ENCODE measurements at regions not wholly inside any gene's neighbourhood (a gene's known extent, or its start where the extent isn't known, plus 50 kb on each side); places are given as distances from the start of the nearest gene placed in this dataset.

- H3K4me3 ChIP-seq: no peak overlapping the region
- H3K27ac ChIP-seq: no peak overlapping the region
- in situ Hi-C loops (cut with MboI): no loop called here
- no peaks in the 10 kb centered on the region for H3K27me3 ChIP-seq (replicated peaks; ENCODE audit: insufficient read depth)
- no peak for DNase-seq
- no peak overlapping the region for H3K9ac ChIP-seq
- WGBS, 2 experiments (ENCODE audit: low coverage in 1 of 2, low lambda C conversion rate in 2 of 2, missing lambda C conversion rate in 2 of 2): 45 to 48% methylated on average over 10 of the region's 10 CpGs
- no peak overlapping the region for H2AFZ ChIP-seq
- no peak overlapping the region for H3K4me2 ChIP-seq (ENCODE audit: unreplicated experiment)
- no peaks in the 10 kb centered on the region for H4K20me1 ChIP-seq (ENCODE audit: insufficient read depth)
- no peaks in the 10 kb centered on the region for H3K9me3 ChIP-seq (ENCODE audit: low read depth)
- no peaks in the 10 kb centered on the region for H3K9me2 ChIP-seq (ENCODE audit: insufficient read depth)
- H3F3A ChIP-seq (ENCODE audit: insufficient read depth): no peaks in the 10 kb centered on the region
- no peak for TF ChIP-seq EZH2phosphoT487 (IDR thresholded peaks at IDR 0.05; ENCODE audit: insufficient read depth, low read depth)
- no peak for TF ChIP-seq EZH2 (IDR thresholded peaks at IDR 0.05; ENCODE audit: insufficient read depth, poor library complexity, severe bottlenecking)
- no peaks in the 10 kb centered on the region for H3K36me3 ChIP-seq (ENCODE audit: low read depth)
- no peaks in the 10 kb centered on the region for H3K79me2 ChIP-seq (ENCODE audit: insufficient read depth)
- no peaks in the 10 kb centered on the region for H3K4me1 ChIP-seq (ENCODE audit: insufficient read depth)
Measured at GRCh38 chr6:163645560-163645959, 231.0 kb downstream of the QKI start.

- Histone ChIP-seq H3K9me2 (ENCODE audit: insufficient read depth) (no peaks in the 10 kb centered on the region), H3K36me3 (ENCODE audit: low read depth) (no peaks in the 10 kb centered on the region), H2AFZ (no peak overlapping the region), H3K79me2 (ENCODE audit: insufficient read depth) (no peaks in the 10 kb centered on the region), H3K4me3 (no peak overlapping the region), H3K9me3 (ENCODE audit: low read depth) (no peaks in the 10 kb centered on the region), H3K27me3 (replicated peaks; ENCODE audit: insufficient read depth) (no peaks in the 10 kb centered on the region), H3K4me1 (ENCODE audit: insufficient read depth) (no peaks in the 10 kb centered on the region), H3K4me2 (ENCODE audit: unreplicated experiment) (no peak overlapping the region), H3F3A (ENCODE audit: insufficient read depth) (no peaks in the 10 kb centered on the region), H3K27ac (no peak overlapping the region), H4K20me1 (ENCODE audit: insufficient read depth) (no peaks in the 10 kb centered on the region), H3K9ac (no peak overlapping the region)
- DNase-seq: no peak
- TF ChIP-seq EZH2phosphoT487 (IDR thresholded peaks at IDR 0.05; ENCODE audit: insufficient read depth, low read depth) (no peak), EZH2 (IDR thresholded peaks at IDR 0.05; ENCODE audit: insufficient read depth, poor library complexity, severe bottlenecking) (no peak)
- WGBS, 2 experiments (ENCODE audit: low coverage in 1 of 2, low lambda C conversion rate in 2 of 2, missing lambda C conversion rate in 2 of 2): 44 to 63% methylated on average over 3 of the region's 3 CpGs
- in situ Hi-C loops (cut with MboI): no loop called here
Measured at GRCh38 chr6:163643866-163644265, 229.3 kb downstream of the QKI start.

- Histone ChIP-seq H3K4me1 (ENCODE audit: insufficient read depth) (no peaks in the 10 kb centered on the region), H3F3A (ENCODE audit: insufficient read depth) (no peaks in the 10 kb centered on the region), H3K36me3 (ENCODE audit: low read depth) (no peaks in the 10 kb centered on the region), H3K4me2 (ENCODE audit: unreplicated experiment) (no peak overlapping the region), H3K79me2 (ENCODE audit: insufficient read depth) (no peaks in the 10 kb centered on the region), H3K9me3 (ENCODE audit: low read depth) (no peaks in the 10 kb centered on the region), H3K27me3 (replicated peaks; ENCODE audit: insufficient read depth) (no peaks in the 10 kb centered on the region), H3K4me3 (no peak overlapping the region), H3K27ac (no peak overlapping the region), H2AFZ (no peak overlapping the region), H3K9me2 (ENCODE audit: insufficient read depth) (no peaks in the 10 kb centered on the region), H3K9ac (no peak overlapping the region), H4K20me1 (ENCODE audit: insufficient read depth) (no peaks in the 10 kb centered on the region)
- in situ Hi-C loops (cut with MboI): no loop called here
- TF ChIP-seq EZH2phosphoT487 (IDR thresholded peaks at IDR 0.05; ENCODE audit: insufficient read depth, low read depth) (no peak), EZH2 (IDR thresholded peaks at IDR 0.05; ENCODE audit: insufficient read depth, poor library complexity, severe bottlenecking) (no peak)
- 79 to 85% methylated on average over 13 of the region's 13 CpGs for WGBS, 2 experiments (ENCODE audit: low coverage in 1 of 2, low lambda C conversion rate in 2 of 2, missing lambda C conversion rate in 2 of 2)
- no peak for DNase-seq
Measured at GRCh38 chr6:163641706-163642105, 227.2 kb downstream of the QKI start.

- H3F3A ChIP-seq (ENCODE audit: insufficient read depth): no peaks in the 10 kb centered on the region
- no peaks in the 10 kb centered on the region for H4K20me1 ChIP-seq (ENCODE audit: insufficient read depth)
- in situ Hi-C loops (cut with MboI): no loop called here
- no peaks in the 10 kb centered on the region for H3K27me3 ChIP-seq (replicated peaks; ENCODE audit: insufficient read depth)
- H3K36me3 ChIP-seq (ENCODE audit: low read depth): no peaks in the 10 kb centered on the region
- TF ChIP-seq EZH2phosphoT487 (IDR thresholded peaks at IDR 0.05; ENCODE audit: insufficient read depth, low read depth) (no peak), EZH2 (IDR thresholded peaks at IDR 0.05; ENCODE audit: insufficient read depth, poor library complexity, severe bottlenecking) (no peak)
- H3K9me2 ChIP-seq (ENCODE audit: insufficient read depth): no peaks in the 10 kb centered on the region
- no peaks in the 10 kb centered on the region for H3K9me3 ChIP-seq (ENCODE audit: low read depth)
- H3K4me2 ChIP-seq (ENCODE audit: unreplicated experiment): no peak overlapping the region
- no peaks in the 10 kb centered on the region for H3K4me1 ChIP-seq (ENCODE audit: insufficient read depth)
- no peak overlapping the region for H3K27ac ChIP-seq
- no peak for DNase-seq
- H3K9ac ChIP-seq: no peak overlapping the region
- no peak overlapping the region for H2AFZ ChIP-seq
- no peaks in the 10 kb centered on the region for H3K79me2 ChIP-seq (ENCODE audit: insufficient read depth)
- 75 to 78% methylated on average over 17 to 21 of the region's 21 CpGs for WGBS, 2 experiments (ENCODE audit: low coverage in 1 of 2, low lambda C conversion rate in 2 of 2, missing lambda C conversion rate in 2 of 2)
- H3K4me3 ChIP-seq: no peak overlapping the region
Measured at GRCh38 chr6:163640641-163641040, 226.1 kb downstream of the QKI start.

GRCh38 chr6:163637524-163637923 is 223.0 kb downstream of the QKI start:
- WGBS, 2 experiments (ENCODE audit: low coverage in 1 of 2, low lambda C conversion rate in 2 of 2, missing lambda C conversion rate in 2 of 2): 27 to 30% methylated on average over 3 of the region's 3 CpGs
- Histone ChIP-seq H3K9ac (no peak overlapping the region), H3K4me1 (ENCODE audit: insufficient read depth) (no peaks in the 10 kb centered on the region), H3K4me3 (no peak overlapping the region), H3K27ac (no peak overlapping the region), H4K20me1 (ENCODE audit: insufficient read depth) (no peaks in the 10 kb centered on the region), H2AFZ (no peak overlapping the region), H3K36me3 (ENCODE audit: low read depth) (no peaks in the 10 kb centered on the region), H3K9me2 (ENCODE audit: insufficient read depth) (no peaks in the 10 kb centered on the region), H3K27me3 (replicated peaks; ENCODE audit: insufficient read depth) (no peaks in the 10 kb centered on the region), H3F3A (ENCODE audit: insufficient read depth) (no peaks in the 10 kb centered on the region), H3K4me2 (ENCODE audit: unreplicated experiment) (no peak overlapping the region), H3K79me2 (ENCODE audit: insufficient read depth) (no peaks in the 10 kb centered on the region), H3K9me3 (ENCODE audit: low read depth) (no peaks in the 10 kb centered on the region)
- no peak for DNase-seq
- no peak for TF ChIP-seq EZH2 (IDR thresholded peaks at IDR 0.05; ENCODE audit: insufficient read depth, poor library complexity, severe bottlenecking)
- TF ChIP-seq EZH2phosphoT487 (IDR thresholded peaks at IDR 0.05; ENCODE audit: insufficient read depth, low read depth): no peak
- in situ Hi-C loops (cut with MboI): no loop called here
